ENCODE measurements at regions not wholly inside any gene's neighbourhood (a gene's known extent, or its start where the extent isn't known, plus 50 kb on each side); places are given as distances from the start of the nearest gene placed in this dataset.

GRCh38 chr14:38125481-38126037, 82.1 kb upstream of the SSTR1 start:
- DNase-seq: no peak
- H3K27me3 ChIP-seq (ENCODE audit: control insufficient read depth, insufficient read depth, low read length, poor library complexity, severe bottlenecking): no peaks in the 10 kb centered on the region
- Mint-ChIP-seq H3K4me3 (no peak overlapping the region), H3K36me3 (ENCODE audit: low read depth) (peaks cover 1% of the 10 kb centered on the region), H3K27me3 (ENCODE audit: insufficient read depth) (no peaks in the 10 kb centered on the region), H3K9me3 (peaks cover 2% of the 10 kb centered on the region), H3K4me1 (peaks cover 35% of the 10 kb centered on the region), H3K27ac (no peak overlapping the region)
- peaks cover 6% of the 10 kb centered on the region for H3K4me1 ChIP-seq (ENCODE audit: control insufficient read depth, insufficient read depth, low read length)
- TF ChIP-seq CTCF (conservative IDR thresholded peaks at IDR 0.05): no peak
- H3K36me3 ChIP-seq (ENCODE audit: control insufficient read depth, insufficient read depth, low read length): no peaks in the 10 kb centered on the region
- no peak overlapping the region for H3K4me3 ChIP-seq (ENCODE audit: low read length)
- 82 to 86% methylated on average over 6 to 11 of the region's 11 CpGs for whole genome bisulfite sequencing, 2 experiments (ENCODE audit: insufficient coverage in 1 of 2, insufficient read length in 1 of 2)
- no peak overlapping the region for H3K27ac ChIP-seq (ENCODE audit: low read depth, low read length)
- peaks cover 8% of the 10 kb centered on the region for H3K9me3 ChIP-seq (ENCODE audit: control insufficient read depth, low read length)
- H3K9ac ChIP-seq (ENCODE audit: extremely low read depth, low read length, poor library complexity, severe bottlenecking): no peak overlapping the region

GRCh38 chr14:38127356-38127755, 80.3 kb upstream of the SSTR1 start:
- Histone ChIP-seq H3K27me3 (ENCODE audit: control insufficient read depth, insufficient read depth, low read length, poor library complexity, severe bottlenecking) (no peaks in the 10 kb centered on the region), H3K27ac (ENCODE audit: low read depth, low read length) (no peak overlapping the region), H3K9me3 (ENCODE audit: control insufficient read depth, low read length) (peaks cover 8% of the 10 kb centered on the region), H3K4me3 (ENCODE audit: low read length) (no peak overlapping the region), H3K9ac (ENCODE audit: extremely low read depth, low read length, poor library complexity, severe bottlenecking) (no peak overlapping the region), H3K36me3 (ENCODE audit: control insufficient read depth, insufficient read depth, low read length) (no peaks in the 10 kb centered on the region), H3K4me1 (ENCODE audit: control insufficient read depth, insufficient read depth, low read length) (peaks cover 6% of the 10 kb centered on the region)
- H3K36me3 Mint-ChIP-seq (ENCODE audit: low read depth): peaks cover 3% of the 10 kb centered on the region
- TF ChIP-seq CTCF (conservative IDR thresholded peaks at IDR 0.05): no peak
- no peak overlapping the region for H3K4me3 Mint-ChIP-seq
- peaks cover 33% of the 10 kb centered on the region for H3K4me1 Mint-ChIP-seq
- DNase-seq: no peak
- no peak overlapping the region for H3K27ac Mint-ChIP-seq
- peaks cover 5% of the 10 kb centered on the region for H3K9me3 Mint-ChIP-seq
- 84% methylated on average over 2 of the region's 2 CpGs; no CpG with 5 or more reads in 1 of the 2 experiments for WGBS, 2 experiments (ENCODE audit: insufficient coverage in 1 of 2, insufficient read length in 1 of 2)
- no peaks in the 10 kb centered on the region for H3K27me3 Mint-ChIP-seq (ENCODE audit: insufficient read depth)

GRCh38 chr14:38127784-38128183, 79.9 kb upstream of the SSTR1 start:
- H3K9ac ChIP-seq (ENCODE audit: extremely low read depth, low read length, poor library complexity, severe bottlenecking): no peak overlapping the region
- TF ChIP-seq CTCF (conservative IDR thresholded peaks at IDR 0.05): no peak
- H3K36me3 ChIP-seq (ENCODE audit: control insufficient read depth, insufficient read depth, low read length): no peaks in the 10 kb centered on the region
- Mint-ChIP-seq H3K27me3 (ENCODE audit: insufficient read depth) (no peaks in the 10 kb centered on the region), H3K4me3 (no peak overlapping the region), H3K9me3 (peaks cover 5% of the 10 kb centered on the region), H3K27ac (no peak overlapping the region), H3K36me3 (ENCODE audit: low read depth) (peaks cover 3% of the 10 kb centered on the region), H3K4me1 (peaks cover 33% of the 10 kb centered on the region)
- no peaks in the 10 kb centered on the region for H3K27me3 ChIP-seq (ENCODE audit: control insufficient read depth, insufficient read depth, low read length, poor library complexity, severe bottlenecking)
- no peak for DNase-seq
- no peak overlapping the region for H3K27ac ChIP-seq (ENCODE audit: low read depth, low read length)
- H3K4me1 ChIP-seq (ENCODE audit: control insufficient read depth, insufficient read depth, low read length): peaks cover 6% of the 10 kb centered on the region
- peaks cover 8% of the 10 kb centered on the region for H3K9me3 ChIP-seq (ENCODE audit: control insufficient read depth, low read length)
- no peak overlapping the region for H3K4me3 ChIP-seq (ENCODE audit: low read length)
- 88 to 91% methylated on average over 3 of the region's 3 CpGs for WGBS, 2 experiments (ENCODE audit: insufficient coverage in 1 of 2, insufficient read length in 1 of 2)
